Ramos (cell line): ENCODE measurements at regions not wholly inside any gene's neighbourhood (a gene's known extent, or its start where the extent isn't known, plus 50 kb on each side); places are given as distances from the start of the nearest gene placed in this dataset.
"Not testable (repeated sequence)": the region's sequence is repeated elsewhere in the genome, so short reads cannot be mapped to it uniquely, and the experiment has no call there.

Experiments used
- in situ Hi-C: fragments of 300-500 bp; cut with MboI; formaldehyde crosslinking; loops from one replicate; pipeline ENCODE4 v1.14.3; 2022; ENCODE audit warnings: low sequenced_read_pairs; ENCODE audit not compliant: unreplicated experiment

GRCh38 chr3:105137911-105138310 lies 228.8 kb upstream of the ALCAM start:
- in situ Hi-C loops = no loop called here

- in situ Hi-C loops = no loop called here
These were observed 226.7 kb upstream of the ALCAM start for GRCh38 chr3:105139881-105140560.

- in situ Hi-C loops = no loop called here
These were observed 225.8 kb upstream of the ALCAM start for GRCh38 chr3:105140899-105141367.

GRCh38 chr3:105144837-105145236 lies 221.9 kb upstream of the ALCAM start:
- in situ Hi-C loops = no loop called here

- in situ Hi-C loops = no loop called here
These were observed 221.2 kb upstream of the ALCAM start for GRCh38 chr3:105145511-105145910.

- in situ Hi-C loops = not testable (repeated sequence)
These were observed 217.5 kb upstream of the ALCAM start for GRCh38 chr3:105149197-105149596.

GRCh38 chr3:105152987-105153386 lies 213.7 kb upstream of the ALCAM start:
- in situ Hi-C loops = no loop called here

- in situ Hi-C loops = no loop called here
These were observed 212.0 kb upstream of the ALCAM start for GRCh38 chr3:105154692-105155091.

GRCh38 chr3:105157067-105157765 lies 209.5 kb upstream of the ALCAM start:
- in situ Hi-C loops = no loop called here

- in situ Hi-C loops = no loop called here
These were observed 209.0 kb upstream of the ALCAM start for GRCh38 chr3:105157766-105158085.

- in situ Hi-C loops = no loop called here
These were observed 208.4 kb upstream of the ALCAM start for GRCh38 chr3:105158286-105158685.

- in situ Hi-C loops = no loop called here
These were observed 204.3 kb upstream of the ALCAM start for GRCh38 chr3:105162448-105162847.

- in situ Hi-C loops = no loop called here
These were observed 199.8 kb upstream of the ALCAM start for GRCh38 chr3:105166893-105167292.

- in situ Hi-C loops = no loop called here
These were observed 196.3 kb upstream of the ALCAM start for GRCh38 chr3:105170423-105170822.

GRCh38 chr3:105174017-105174615 lies 192.6 kb upstream of the ALCAM start:
- in situ Hi-C loops = no loop called here

- in situ Hi-C loops = no loop called here
These were observed 189.1 kb upstream of the ALCAM start for GRCh38 chr3:105177576-105177975.

- in situ Hi-C loops = no loop called here
These were observed 179.4 kb upstream of the ALCAM start for GRCh38 chr3:105187344-105187743.

- in situ Hi-C loops = no loop called here
These were observed 171.4 kb upstream of the ALCAM start for GRCh38 chr3:105195260-105195659.

- in situ Hi-C loops = no loop called here
These were observed 168.8 kb upstream of the ALCAM start for GRCh38 chr3:105197863-105198262.

- in situ Hi-C loops = no loop called here
These were observed 167.5 kb upstream of the ALCAM start for GRCh38 chr3:105199217-105199616.

GRCh38 chr3:105210141-105210540 lies 156.6 kb upstream of the ALCAM start:
- in situ Hi-C loops = no loop called here

- in situ Hi-C loops = no loop called here
These were observed 152.1 kb upstream of the ALCAM start for GRCh38 chr3:105214590-105214989.
